Right renal pelvis (tissue), 4 donors: ENCODE measurements at regions not wholly inside any gene's neighbourhood (a gene's known extent, or its start where the extent isn't known, plus 50 kb on each side); places are given as distances from the start of the nearest gene placed in this dataset.
"Not testable (repeated sequence)": the region's sequence is repeated elsewhere in the genome, so short reads cannot be mapped to it uniquely, and the experiment has no call there.

Experiments used
- DNase-seq, 4 donors: peaks; one replicate each; pipeline ENCODE4 v3.0.0-alpha.2; 2013; ENCODE audit warnings: low read depth in 4 of 4, low spot score in 3 of 4, missing footprints in 1 of 4

- no peak for DNase-seq
Observed at GRCh38 chr5:52597625-52598024, 190.1 kb upstream of the ITGA1 start.

DNA sequence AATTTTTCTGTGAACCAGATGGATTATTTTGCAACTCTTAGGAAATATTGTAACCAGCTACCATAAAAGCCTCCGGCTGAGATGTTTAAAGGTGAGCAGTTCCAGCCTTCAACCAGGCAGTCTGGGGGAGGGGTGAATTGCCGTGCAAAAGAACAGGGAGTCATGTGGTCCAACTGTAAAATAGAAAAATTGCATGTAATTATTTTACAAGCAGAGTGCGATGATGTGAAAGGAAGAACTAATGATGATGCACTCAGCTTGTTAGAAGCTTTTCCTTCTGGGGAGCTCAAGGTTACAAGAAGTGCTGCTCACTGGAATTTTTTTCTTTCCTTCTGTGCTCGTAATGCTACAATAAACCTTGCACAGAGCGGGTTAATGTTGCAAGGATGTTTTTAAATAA, 188.7 kb upstream of the ITGA1 start:
- DNase-seq = no peak

GRCh38 chr5:52603778-52604554, 183.8 kb upstream of the ITGA1 start:
- no peak for DNase-seq

DNA sequence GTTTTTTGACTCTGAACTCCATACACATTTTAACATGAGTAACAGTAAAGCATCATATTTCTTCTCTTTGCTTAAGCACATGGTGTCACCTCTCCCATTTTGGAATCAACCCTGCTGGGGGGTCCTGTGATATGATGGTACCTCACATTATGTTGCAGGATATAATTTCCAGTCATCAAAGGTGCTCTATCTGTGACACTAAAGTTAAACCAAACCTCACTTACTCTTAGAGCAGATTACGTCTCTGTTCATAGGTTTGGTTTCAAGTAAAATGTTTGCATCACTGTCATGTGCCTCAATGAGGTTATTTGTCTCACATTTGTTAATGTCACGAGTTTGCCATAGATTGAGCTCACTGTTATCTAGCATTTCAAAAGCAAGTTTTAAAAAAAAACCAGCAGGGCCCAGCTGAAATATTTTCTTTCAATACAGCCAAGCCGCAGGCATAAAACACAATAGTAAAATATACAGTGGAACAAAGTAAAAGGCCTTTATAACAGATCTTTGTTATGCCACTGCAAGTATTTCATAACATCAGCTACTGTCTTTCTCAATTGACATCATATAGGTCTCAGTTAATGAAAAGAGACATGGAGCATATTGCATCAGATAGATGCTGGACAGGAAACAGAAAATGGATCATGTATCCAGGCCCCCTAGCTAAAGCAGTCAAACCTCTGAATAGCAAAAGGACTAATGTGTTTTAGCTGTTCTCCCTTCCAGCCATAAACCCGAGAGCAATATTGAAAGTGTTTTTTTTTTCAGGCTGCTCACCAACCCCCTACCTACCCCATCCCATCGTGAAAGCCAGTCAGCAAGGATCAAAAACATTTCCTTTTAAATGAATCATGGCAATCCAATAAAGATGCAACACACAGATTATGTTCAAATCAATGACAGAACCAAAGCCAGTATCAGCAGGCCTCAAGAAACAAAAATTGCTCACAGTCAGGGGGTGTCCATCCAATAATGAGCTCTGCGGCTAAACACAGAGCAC, 182.1 kb upstream of the ITGA1 start:
- no peak for DNase-seq

GRCh38 chr5:52607227-52607824, 180.4 kb upstream of the ITGA1 start:
- DNase-seq = no peak

GRCh38 chr5:52620315-52620714, 167.4 kb upstream of the ITGA1 start:
- DNase-seq = no peak

GRCh38 chr5:52623291-52623690, 164.4 kb upstream of the ITGA1 start:
- no peak for DNase-seq

- no peak for DNase-seq
Observed at GRCh38 chr5:52624291-52624690, 163.4 kb upstream of the ITGA1 start.

DNA sequence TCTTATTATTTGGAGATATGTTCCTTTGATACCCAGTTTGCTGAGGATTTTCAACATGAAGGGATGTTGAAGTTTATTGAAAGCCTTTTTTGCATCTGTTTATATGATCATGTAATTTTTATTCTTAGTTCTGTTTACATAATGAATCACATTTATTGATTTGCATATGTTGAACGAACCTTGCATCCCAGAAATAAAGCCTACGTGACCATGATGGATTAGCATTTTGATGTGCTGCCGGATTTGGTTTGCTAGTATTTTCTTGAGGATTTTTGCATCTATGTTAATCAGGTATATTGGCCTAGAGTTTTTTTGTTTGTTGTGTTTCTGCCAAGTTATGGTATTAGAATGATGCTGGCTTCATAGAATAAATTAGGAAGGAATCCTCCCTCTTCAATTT, 161.4 kb upstream of the ITGA1 start:
- DNase-seq = no peak

DNA sequence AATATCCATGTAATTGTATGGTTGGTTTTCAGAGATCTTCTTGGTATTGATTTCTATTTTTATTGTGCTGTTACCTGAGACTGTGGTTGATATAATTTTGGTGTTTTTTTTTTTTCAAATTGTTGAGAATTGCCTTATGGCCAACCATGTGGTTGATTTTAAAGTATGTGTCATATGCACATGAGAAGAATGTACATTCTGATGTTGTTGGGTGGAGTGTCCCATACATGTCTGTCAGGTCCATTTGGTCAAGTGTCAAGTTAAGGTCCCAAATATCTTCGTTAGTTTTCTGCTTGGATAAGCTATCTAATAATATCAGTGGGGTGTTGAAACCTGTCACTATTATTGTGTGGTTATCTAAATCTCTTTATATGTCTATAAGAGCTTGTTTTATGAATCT, 160.0 kb upstream of the ITGA1 start:
- DNase-seq = no peak

GRCh38 chr5:52632281-52632680, 155.4 kb upstream of the ITGA1 start:
- no peak for DNase-seq

- not testable (repeated sequence) for DNase-seq
Observed at GRCh38 chr5:52634171-52634570, 153.5 kb upstream of the ITGA1 start.

DNA sequence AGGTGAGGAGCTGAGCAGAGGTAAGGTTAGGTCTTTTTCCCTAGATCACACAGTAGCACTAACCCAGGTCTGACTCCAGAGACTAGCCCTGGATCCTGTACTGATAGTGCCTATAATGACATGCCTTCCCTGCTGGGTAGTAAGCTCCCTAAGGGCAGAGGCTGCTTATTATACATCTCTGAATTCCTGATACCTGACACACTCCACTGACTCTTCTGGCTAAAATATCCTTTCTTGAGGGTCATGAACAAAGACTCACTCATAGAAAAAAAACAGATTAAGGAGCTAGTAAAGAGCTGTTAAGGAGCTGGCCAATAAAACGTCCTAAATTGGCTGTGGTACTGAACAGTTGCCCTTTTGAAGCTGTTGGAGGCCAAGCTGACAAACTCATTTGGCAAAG, 149.0 kb upstream of the ITGA1 start:
- no peak for DNase-seq

- no peak for DNase-seq
Observed at GRCh38 chr5:52648726-52649125, 139.0 kb upstream of the ITGA1 start.

DNA sequence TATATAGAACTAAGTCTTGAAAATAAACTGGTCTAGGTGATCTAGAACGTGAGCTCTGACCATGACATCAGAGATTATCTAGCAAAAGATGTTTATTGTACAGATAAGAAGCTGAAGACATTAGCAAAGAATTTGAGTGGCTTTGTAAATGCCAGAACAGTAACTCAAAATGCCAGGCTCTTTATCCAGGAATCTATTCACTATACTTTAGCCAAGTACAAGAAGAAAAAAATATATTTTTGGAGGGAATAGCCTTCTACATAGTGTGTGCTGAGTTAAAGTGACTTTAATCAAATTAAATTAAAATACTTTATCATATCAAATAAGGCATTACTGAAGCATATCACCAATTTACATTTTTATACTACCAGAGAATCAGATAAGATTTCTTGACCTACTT, 132.6 kb upstream of the ITGA1 start:
- DNase-seq = no peak

- DNase-seq = no peak
Observed at GRCh38 chr5:52656569-52657246, 131.0 kb upstream of the ITGA1 start.

DNA sequence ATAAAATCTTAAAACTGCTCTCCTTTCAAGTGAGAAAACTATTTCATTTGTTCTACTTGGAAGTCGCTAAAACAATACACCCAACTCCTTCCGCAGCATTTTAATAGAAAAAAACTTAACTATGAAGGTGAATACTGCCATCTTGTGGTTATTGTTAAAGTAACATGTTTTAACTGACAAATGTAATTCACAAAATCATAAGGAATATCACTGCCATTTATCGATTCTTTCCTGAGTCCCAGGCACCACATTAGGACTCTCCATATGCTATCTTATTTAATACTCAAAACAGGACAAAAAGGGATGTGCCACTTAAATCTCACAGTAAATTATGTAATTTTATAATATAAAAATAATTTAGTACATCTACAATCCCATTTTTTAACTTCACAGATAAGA, 130.5 kb upstream of the ITGA1 start:
- peak in 3 of 4 donors; percentile 16 to 29 (median 18) for DNase-seq

- DNase-seq = no peak
Observed at GRCh38 chr5:52658246-52658645, 129.5 kb upstream of the ITGA1 start.

DNA sequence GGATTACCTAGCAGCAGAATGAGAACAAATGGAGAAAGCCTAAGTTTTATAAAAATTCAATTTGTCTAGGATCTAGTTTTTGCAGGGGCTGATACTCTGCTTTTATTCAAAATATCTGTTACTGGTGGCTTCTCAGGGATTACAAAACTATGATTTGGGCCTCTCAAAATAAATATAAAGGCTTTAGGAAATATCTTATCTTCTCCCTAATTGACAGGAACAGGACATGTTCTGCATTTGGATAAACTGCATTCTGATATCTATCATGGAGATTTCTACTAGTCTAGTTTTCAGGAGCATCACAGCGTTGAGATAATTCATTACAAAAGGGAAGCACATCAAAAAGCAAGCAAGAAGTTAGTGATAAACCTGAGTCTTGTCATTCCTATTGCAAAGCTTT, 127.1 kb upstream of the ITGA1 start:
- no peak for DNase-seq

- DNase-seq = no peak
Observed at GRCh38 chr5:52661903-52662595, 125.7 kb upstream of the ITGA1 start.
